Caki2 (cell line): ENCODE measurements at regions not wholly inside any gene's neighbourhood (a gene's known extent, or its start where the extent isn't known, plus 50 kb on each side); places are given as distances from the start of the nearest gene placed in this dataset.
"Not testable (repeated sequence)": the region's sequence is repeated elsewhere in the genome, so short reads cannot be mapped to it uniquely, and the experiment has no call there.

Source experiments
- DNase-seq: peaks from one replicate; pipeline ENCODE4 v3.0.0-alpha.2; 2015; ENCODE audit warnings: low read depth
- in situ Hi-C: cut with HindIII; loops from 2 replicates; pipeline ENCODE4 v1.10.0; 2016; ENCODE audit warnings: low sequenced_read_pairs, low pct_unique_long_range_greater_than_20kb, mixed read lengths

DNA sequence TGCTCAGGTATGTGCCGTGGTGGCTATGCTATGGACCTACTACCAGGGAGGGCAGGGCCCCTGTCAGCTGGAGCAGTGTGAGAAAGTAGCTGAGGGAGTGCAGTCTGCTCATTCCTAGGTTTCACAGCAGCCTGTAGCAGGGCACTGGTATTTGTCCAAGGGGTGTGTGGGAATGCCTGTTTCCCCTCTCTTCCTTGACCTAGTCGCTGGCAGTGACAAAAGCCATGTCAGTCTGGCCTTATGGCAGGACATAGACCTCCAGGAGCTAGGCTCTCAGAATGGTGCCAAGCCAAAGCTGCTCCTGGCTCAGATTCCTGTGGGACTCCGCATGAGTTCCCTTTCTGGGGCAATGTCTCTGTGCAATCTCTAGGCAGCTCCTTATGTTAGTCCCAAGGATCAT, 253.9 kb upstream of the TYRP1 start:
- DNase-seq, result no peak
- in situ Hi-C loops, result no loop called here

DNA sequence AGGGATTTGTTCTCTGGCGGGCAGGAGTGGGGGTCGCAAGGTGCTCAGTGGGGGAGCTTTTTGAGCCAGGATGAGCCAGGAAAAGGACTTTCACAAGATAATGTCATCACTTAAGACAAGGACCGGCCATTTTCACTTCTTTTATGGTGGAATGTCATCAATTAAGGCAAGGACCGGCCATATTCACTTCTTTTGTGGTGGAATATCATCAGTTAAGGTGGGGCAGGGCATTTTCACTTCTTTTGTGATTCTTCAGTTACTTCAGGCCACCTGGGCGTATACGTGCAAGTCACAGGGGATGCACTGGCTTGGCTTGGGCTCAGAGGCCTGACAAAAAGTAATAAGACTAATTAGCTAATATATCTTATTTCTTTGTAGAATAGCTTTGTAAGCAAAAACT, 252.1 kb upstream of the TYRP1 start:
- DNase-seq, in situ Hi-C loops: not testable (repeated sequence)

DNA sequence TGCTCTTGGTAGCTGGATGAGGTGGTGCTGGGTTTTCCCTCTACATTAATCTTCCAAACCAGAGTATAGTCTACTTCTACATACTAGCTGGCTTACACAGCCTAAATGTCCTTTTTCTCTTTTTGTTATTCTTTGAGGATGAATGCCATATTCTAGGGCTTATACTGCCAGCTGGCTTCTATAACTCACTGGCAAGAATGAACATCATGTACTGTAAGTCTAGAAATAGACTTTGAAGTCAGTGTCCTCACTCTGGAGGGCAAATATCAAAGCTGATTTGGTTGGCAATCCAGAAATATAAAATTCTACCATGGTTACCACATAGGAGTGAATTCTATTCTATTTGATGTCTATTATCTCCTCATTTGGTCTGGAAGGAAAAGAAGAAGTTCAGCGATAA, 251.7 kb upstream of the TYRP1 start:
- no peak for DNase-seq
- in situ Hi-C loops, result no loop called here

DNA sequence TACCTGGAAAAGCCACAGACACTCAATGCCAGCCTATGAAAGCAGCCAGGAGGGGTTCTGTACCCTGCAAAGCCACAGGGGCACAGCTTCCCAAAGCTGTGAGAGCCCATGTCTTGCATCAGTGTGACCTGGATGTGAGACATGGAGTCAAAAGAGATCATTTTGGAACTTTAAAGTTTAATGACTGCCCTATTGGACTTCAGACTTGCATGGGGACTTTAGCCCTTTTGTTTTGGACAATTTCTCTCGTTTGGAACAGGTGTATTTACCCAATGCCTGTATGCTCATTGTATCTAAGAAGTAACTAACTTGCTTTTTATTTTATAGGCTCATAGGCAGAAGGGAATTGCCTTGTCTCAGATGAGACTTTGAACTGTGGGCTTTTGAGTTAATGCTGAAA, 244.9 kb upstream of the TYRP1 start:
- DNase-seq, result no peak
- in situ Hi-C loops, result no loop called here

DNA sequence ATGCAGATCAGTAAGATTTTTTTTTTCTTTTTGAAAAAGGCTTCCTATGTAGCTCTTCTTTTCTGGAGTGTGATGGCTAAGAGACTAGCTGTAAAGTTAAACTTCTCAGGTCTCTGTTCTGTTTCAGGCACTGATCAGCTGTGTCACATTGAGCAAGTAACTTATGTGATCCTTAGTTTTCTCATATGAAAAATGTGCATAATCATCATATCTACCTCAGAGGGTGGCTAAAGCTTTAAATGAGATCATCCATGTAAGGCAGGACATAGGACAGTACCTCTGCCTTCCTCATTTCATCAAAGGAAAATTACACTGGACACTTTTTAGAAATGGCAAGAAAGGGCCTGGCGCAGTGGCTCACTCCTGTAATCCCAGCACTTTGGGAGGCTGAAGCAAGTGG, 235.9 kb upstream of the TYRP1 start:
- DNase-seq, result no peak
- in situ Hi-C loops, result no loop called here

DNA sequence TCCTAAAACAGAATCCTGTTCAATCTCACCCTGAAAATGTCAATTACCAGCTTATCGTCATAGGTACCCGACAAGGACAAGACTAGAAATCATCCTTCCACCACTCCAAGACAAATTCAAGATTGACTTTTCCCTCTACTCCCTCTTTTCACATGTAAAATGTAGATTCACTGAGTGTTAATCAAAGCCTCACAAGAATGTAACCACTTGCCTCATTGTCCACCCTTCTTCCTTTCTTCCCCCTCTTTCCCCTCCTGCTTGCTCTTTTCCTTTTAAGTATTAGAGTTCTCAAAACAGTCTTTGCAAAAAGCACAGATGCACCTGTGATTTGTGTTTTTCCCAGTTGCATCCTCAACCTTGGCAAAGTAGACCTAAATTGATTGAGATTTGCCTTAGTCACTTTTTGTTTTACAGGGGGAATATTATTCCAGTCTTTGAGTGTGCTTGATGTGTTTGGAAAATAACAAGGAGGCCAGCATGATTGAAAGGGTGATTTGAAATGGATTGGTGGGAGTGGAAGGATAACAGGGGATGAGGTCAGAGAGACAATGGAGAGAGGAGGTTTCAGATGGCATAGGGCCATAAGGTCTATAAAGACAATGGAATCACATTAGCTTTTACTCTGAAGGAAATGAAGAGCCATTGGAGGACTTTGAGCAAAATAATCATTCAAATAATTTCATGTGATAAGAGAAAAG, 231.3 kb upstream of the TYRP1 start:
- DNase-seq, result no peak
- in situ Hi-C loops, result no loop called here

DNA sequence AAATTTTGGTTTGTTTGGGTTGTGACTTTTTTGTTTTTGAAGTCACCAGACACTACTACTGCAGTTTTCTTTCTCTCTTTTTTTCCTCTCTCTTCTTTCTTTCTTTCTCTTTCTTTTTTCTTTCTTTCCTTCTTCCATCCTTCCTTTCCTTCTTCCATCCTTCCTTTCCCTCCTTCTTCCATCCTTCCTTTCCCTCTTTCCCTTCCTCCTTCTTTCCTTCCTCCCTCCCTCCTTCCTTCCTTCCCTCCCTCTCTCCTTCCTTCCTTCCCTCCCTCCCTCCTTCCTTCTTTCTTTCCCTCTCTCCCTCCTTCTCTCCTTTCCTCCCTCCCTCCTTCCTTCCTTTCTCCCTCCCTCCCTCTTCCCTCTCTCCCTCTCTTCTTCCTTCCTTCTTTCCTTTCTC, 230.3 kb upstream of the TYRP1 start:
- DNase-seq, result no peak
- in situ Hi-C loops, result no loop called here

DNA sequence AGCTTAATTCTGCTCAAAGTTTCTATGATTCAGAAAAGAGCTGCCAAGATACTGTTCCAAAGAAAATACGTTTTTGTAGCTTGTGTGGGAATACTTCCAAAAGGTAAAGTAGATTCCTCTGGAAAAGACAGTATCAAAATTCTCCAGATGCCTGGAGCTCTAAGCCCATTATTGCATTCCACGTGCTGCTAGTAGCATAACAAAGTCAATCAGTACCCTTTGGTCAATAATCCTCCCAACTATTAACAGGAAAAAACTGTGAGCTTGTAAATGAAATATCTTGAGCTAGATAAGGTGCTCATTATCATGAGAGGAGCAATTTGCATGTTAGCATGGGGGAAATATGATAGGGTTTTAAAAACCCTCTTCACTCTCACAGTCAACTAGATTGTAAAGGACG, 229.5 kb upstream of the TYRP1 start:
- in situ Hi-C loops, result no loop called here
- no peak for DNase-seq

DNA sequence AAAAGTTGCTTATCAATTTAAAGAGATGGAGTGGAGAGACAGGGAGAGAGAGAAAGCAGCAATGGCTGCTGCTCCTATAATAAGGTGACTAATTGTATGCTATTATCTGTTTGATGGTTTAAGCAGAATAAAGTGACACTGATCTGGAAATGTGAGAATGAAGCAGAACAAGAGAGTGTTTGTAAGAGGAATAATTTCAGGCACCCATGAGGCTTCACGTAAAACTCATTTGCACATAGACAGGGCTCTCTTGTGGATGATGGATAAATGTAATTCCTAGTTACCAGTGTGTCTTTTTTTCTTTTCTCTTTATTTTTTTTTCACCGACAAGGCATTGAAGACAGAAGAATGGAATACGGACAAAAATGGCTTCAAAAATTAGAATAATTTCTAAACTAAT, 228.8 kb upstream of the TYRP1 start:
- in situ Hi-C loops, result no loop called here
- DNase-seq, result no peak

DNA sequence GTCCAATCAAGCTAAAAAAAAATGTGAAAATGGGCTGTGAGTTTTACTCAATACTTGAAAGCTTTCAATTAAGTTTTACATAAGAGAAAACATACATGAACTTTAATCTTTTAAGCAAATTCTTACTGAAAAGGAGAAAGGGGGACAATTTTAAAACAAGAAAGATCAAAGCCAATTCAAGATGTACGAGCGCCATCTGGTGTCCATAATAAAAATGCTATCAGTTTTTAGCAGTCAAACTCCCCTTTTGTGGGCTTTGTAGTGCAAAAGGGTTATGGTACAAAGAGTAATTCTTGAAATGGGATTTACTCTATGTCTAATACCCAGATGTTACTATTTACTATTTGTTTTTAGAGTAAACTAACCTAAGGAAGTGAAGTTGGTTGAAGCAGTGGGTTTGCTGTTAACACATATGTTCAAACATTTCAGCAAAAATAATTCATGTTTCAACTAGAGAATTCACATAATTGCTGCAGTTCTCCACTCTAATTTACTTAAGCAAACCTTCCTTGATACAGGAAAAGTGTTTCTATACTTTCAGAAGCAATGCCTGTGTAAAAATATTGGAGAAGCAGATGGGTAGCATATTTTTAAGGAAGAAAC, 228.2 kb upstream of the TYRP1 start:
- in situ Hi-C loops, result no loop called here
- no peak for DNase-seq

DNA sequence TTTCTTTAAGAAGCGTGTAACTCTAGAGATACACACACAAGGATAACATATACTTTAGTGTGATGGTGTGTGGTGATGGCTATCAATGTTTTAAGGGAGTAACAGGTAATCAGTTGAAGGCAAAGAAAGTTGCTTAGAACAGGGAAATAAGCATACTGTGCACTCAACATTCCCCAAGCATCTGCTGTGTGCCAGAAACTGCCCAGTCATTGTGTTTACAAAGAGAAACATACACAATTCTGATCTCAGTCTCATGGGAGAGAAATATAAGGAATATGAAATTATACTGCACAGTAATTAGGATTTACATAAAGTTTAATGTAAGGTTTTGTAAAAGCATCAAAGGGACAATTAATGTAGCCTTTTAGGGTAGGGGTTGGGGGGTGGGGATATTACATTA, 224.1 kb upstream of the TYRP1 start:
- no peak for DNase-seq
- in situ Hi-C loops, result no loop called here

DNA sequence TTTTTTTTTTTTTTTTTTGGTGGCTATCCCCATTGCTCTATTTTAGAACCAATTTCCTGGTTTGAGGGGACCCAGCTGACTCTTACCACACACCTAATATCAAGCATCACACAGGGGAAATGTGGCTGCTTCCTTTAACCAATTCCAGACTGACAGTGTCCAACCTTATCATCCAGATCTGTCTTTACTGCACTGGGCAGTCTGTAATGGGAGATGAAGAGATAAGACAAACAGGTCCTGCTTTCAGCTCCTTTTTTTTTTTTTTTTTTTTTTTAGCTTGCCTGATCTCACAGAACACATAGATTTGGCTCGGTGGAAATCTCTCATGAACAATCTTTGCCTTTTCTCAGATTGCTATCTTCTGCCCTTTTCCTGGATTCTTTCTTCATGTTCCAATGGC, 198.8 kb upstream of the TYRP1 start:
- in situ Hi-C loops, result no loop called here

DNA sequence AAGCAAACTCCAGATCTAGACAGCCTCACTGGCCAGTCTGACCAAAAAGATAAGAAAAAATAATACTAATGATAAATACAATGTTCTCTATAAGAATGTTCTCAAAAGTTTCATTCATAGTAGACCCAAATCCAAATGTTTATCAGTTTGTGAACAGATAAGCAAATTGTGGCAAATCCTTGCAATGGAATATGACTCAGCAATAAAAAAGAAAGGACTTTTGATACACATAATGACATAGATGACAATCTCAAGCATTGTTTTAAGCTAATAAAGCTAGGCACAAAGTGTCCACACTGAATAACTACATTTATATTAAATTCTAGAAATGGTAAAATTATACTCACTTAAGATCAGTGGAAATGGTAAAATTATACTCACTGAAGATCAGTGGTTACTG, 195.4 kb upstream of the TYRP1 start:
- no peak for DNase-seq
- in situ Hi-C loops, result no loop called here

More for the DNA sequence above, 198.8 kb upstream of the TYRP1 start:
- no peak for DNase-seq

DNA sequence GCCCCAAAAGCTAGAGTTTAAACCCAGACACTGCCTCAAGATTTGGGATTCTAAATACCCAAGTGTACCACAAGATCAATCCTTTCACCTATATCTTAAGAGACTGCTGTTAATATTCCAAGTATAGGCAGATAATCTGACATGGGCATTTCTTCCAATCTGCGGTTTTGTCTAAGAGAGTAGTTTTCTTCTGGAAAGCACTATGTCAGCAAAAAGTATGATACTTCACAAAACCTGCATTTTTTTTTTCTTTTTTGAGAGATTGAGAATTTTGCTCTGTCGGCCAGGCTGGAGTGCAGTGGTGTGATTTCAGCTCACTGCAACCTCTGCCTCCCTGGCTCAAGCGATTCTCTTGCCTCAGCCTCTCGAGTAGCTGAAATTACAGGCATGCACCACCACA, 190.7 kb upstream of the TYRP1 start:
- no peak for DNase-seq
- in situ Hi-C loops, result no loop called here

DNA sequence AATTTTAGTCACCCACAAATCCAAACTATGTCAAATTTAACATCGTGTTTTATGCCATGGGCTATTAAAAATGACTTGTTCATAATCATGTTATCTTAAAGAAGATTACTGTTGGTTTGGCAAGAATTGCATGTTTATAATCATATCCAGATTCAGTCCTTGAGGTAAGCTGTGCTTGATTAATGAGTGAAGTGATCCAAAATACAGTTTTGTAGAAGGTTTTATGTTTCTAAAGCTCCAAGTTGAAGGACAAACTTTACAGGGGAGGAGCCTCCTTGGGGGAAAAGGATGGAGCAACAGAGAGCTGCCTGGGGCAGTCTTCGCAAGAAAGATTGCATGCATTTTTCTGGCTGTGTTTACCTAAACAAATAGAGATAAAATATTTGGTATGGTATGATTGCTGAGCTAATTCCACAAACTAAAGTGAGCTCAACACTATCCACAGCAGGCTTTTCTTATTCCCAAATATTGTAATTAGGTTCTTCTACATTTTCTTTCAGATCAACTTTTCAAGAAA, 189.5 kb upstream of the TYRP1 start:
- no peak for DNase-seq
- in situ Hi-C loops, result no loop called here

DNA sequence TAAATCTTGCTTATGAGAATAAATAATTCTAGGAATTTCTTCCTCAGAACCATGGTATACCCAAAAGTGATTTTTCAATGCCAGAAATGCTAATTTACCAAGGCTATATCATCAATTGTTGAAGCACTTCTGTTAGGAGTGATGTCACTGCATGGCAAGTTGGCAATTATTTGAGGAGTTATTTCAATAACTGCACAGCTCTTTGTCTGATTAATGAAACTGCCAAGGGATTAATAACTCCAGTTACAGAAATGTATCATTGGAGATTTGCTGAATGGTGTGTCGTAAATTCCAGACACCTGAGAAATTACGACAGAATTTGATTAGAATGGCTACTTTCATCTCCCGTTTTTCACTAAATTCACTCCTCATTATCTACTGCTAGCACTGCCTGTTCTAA, 182.6 kb upstream of the TYRP1 start:
- in situ Hi-C loops, result no loop called here
- DNase-seq, result no peak

DNA sequence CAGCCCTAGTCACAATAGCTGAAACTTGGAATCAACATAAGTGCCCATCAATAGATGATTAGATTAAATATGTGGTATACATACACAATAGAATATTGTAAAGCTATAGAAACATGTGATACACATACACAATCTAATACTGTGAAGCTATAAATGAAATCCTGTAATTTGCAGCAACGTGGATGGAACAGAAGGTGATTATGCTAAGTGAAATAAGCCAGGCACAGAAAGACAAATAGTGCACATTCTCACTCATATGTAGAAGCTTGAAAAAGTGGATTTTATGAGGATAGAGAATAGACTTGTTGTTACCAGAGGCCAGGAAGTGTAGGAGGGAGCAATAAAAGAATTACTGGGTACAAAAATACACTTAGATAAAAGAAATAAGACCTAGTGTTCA, 181.5 kb upstream of the TYRP1 start:
- in situ Hi-C loops, result no loop called here
- DNase-seq, result no peak

DNA sequence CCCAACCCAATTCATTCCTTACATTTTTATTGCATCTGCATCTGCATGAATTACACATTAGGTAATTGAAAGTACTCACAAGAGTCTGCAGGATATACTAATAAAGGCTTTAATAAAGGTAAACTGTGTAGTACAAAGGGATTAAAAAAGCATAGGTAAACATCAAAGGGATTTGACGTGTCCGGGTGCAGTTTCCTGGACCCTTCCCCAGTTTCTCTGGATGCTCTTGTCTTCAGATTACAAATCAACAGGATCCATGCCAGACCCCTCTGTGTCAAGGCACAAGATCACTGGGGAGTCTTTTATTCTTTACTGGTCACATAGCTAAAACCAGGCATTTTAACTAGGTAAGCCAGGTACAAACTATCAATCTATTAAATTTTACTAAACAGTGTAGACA, 177.2 kb upstream of the TYRP1 start:
- DNase-seq, result no peak
- in situ Hi-C loops, result no loop called here

DNA sequence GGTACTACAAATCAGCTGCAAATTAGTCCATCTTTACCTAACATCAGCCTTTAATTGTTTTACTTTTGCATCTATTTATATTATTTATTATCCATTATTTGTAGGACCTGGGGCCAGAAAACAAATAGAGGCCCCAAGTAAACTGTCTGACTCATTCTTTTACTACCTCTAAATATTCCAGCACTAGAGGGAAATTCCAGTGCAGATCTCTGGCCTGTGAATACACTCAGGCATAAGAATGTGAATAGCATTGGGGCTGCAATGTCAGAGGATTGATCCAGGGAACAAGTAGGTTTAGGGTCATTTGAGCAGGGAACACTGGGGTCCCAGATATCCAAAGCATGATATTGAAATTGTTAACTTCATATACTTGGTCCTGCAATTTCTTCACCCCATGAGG, 176.6 kb upstream of the TYRP1 start:
- in situ Hi-C loops, result no loop called here
- DNase-seq, result no peak

DNA sequence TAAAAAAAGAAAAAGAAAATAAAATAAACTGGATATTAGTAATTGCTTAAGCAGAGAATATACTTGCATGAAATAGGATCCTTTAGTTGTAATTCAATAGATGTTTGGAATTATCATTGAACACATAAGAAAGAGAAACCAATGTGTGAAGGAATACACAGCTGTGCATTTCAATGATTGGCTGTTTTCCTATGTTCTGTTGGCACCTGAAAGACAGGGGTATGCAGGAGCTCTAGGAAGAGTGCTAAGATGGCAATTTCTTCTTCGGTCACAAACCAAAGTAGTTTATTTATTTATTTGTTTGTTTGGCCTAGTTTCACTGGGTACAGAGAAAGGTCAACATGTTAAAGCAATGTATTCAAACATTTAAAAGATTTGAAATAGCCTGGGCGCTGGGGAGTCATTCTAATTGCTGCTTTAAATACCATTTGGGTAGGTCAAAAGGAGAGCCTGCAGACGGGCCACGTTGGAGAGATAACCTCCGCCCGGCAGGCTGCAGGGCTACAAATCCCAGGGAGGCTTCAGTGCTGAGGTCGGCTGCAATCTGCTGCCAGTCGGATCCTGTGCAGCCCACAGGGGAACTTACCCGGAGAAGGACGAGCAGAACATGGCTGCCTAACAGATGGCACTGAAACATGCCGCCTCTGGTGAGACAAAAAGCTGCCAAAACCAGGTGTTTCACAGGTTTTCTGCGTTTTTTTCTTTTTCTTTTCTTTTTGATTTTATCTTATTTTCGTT, 154.2 kb upstream of the TYRP1 start:
- in situ Hi-C loops, result no loop called here
- no peak for DNase-seq
